H1 (cell line): ENCODE measurements at regions not wholly inside any gene's neighbourhood (a gene's known extent, or its start where the extent isn't known, plus 50 kb on each side); places are given as distances from the start of the nearest gene placed in this dataset.
"Not testable (repeated sequence)": the region's sequence is repeated elsewhere in the genome, so short reads cannot be mapped to it uniquely, and the experiment has no call there.

Source experiments
- NANOG ChIP-seq: IDR thresholded peaks from 2 replicates; pipeline ENCODE4 v1.6.1; 2011; ENCODE audit warnings: low read length, low read depth, mild to moderate bottlenecking, inconsistent platforms; ENCODE audit not compliant: insufficient read depth, poor library complexity, severe bottlenecking
- POLR2AphosphoS5 ChIP-seq: IDR thresholded peaks from 2 replicates; pipeline ENCODE4 v1.6.1; 2011; ENCODE audit warnings: low read depth, low read length
- TF ChIP-seq, protein P1 (sequence below): fragments of 300-600 bp; sonication (generic); IDR thresholded peaks from 2 replicates; pipeline ENCODE4 v1.7.1; 2012; ENCODE audit warnings: low read length, moderate library complexity, mild to moderate bottlenecking, inconsistent platforms; ENCODE audit not compliant: insufficient replicate concordance
- TF ChIP-seq, protein P2 (sequence below), 3 experiments: IDR thresholded peaks; 1 replicate in 2 of 3; 2 replicates in 1 of 3; pipeline versions ENCODE4 v1.5.1 to v1.6.1; 2011; ENCODE audit warnings: low read length in 3 of 3, mild to moderate bottlenecking in 3 of 3, inconsistent platforms in 2 of 3, low read depth in 1 of 3, moderate library complexity in 1 of 3; ENCODE audit not compliant: insufficient read depth in 1 of 3; ENCODE audit errors: control extremely low read depth in 1 of 3

DNA sequence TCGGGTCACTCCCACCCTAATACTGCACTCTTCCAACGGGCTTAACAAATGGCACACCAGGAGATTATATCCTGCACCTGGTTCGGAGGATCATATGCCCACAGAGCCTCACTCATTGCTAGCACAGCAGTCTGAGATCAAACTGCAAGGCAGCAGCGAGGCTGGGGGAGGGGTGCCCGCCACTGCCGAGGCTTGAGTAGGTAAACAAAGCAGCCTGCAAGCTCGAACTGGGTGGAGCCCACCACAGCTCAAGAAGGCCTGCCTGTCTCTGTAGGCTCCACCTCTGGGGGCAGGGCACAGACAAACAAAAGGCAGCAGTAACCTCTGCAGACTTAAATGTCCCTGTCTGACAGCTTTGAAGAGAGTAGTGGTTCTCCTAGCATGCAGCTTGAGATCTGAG, 73.7 kb downstream of the MTNR1B start:
- TF ChIP-seq NANOG, POLR2AphosphoS5: not testable (repeated sequence)
- TF ChIP-seq, protein P1, sequence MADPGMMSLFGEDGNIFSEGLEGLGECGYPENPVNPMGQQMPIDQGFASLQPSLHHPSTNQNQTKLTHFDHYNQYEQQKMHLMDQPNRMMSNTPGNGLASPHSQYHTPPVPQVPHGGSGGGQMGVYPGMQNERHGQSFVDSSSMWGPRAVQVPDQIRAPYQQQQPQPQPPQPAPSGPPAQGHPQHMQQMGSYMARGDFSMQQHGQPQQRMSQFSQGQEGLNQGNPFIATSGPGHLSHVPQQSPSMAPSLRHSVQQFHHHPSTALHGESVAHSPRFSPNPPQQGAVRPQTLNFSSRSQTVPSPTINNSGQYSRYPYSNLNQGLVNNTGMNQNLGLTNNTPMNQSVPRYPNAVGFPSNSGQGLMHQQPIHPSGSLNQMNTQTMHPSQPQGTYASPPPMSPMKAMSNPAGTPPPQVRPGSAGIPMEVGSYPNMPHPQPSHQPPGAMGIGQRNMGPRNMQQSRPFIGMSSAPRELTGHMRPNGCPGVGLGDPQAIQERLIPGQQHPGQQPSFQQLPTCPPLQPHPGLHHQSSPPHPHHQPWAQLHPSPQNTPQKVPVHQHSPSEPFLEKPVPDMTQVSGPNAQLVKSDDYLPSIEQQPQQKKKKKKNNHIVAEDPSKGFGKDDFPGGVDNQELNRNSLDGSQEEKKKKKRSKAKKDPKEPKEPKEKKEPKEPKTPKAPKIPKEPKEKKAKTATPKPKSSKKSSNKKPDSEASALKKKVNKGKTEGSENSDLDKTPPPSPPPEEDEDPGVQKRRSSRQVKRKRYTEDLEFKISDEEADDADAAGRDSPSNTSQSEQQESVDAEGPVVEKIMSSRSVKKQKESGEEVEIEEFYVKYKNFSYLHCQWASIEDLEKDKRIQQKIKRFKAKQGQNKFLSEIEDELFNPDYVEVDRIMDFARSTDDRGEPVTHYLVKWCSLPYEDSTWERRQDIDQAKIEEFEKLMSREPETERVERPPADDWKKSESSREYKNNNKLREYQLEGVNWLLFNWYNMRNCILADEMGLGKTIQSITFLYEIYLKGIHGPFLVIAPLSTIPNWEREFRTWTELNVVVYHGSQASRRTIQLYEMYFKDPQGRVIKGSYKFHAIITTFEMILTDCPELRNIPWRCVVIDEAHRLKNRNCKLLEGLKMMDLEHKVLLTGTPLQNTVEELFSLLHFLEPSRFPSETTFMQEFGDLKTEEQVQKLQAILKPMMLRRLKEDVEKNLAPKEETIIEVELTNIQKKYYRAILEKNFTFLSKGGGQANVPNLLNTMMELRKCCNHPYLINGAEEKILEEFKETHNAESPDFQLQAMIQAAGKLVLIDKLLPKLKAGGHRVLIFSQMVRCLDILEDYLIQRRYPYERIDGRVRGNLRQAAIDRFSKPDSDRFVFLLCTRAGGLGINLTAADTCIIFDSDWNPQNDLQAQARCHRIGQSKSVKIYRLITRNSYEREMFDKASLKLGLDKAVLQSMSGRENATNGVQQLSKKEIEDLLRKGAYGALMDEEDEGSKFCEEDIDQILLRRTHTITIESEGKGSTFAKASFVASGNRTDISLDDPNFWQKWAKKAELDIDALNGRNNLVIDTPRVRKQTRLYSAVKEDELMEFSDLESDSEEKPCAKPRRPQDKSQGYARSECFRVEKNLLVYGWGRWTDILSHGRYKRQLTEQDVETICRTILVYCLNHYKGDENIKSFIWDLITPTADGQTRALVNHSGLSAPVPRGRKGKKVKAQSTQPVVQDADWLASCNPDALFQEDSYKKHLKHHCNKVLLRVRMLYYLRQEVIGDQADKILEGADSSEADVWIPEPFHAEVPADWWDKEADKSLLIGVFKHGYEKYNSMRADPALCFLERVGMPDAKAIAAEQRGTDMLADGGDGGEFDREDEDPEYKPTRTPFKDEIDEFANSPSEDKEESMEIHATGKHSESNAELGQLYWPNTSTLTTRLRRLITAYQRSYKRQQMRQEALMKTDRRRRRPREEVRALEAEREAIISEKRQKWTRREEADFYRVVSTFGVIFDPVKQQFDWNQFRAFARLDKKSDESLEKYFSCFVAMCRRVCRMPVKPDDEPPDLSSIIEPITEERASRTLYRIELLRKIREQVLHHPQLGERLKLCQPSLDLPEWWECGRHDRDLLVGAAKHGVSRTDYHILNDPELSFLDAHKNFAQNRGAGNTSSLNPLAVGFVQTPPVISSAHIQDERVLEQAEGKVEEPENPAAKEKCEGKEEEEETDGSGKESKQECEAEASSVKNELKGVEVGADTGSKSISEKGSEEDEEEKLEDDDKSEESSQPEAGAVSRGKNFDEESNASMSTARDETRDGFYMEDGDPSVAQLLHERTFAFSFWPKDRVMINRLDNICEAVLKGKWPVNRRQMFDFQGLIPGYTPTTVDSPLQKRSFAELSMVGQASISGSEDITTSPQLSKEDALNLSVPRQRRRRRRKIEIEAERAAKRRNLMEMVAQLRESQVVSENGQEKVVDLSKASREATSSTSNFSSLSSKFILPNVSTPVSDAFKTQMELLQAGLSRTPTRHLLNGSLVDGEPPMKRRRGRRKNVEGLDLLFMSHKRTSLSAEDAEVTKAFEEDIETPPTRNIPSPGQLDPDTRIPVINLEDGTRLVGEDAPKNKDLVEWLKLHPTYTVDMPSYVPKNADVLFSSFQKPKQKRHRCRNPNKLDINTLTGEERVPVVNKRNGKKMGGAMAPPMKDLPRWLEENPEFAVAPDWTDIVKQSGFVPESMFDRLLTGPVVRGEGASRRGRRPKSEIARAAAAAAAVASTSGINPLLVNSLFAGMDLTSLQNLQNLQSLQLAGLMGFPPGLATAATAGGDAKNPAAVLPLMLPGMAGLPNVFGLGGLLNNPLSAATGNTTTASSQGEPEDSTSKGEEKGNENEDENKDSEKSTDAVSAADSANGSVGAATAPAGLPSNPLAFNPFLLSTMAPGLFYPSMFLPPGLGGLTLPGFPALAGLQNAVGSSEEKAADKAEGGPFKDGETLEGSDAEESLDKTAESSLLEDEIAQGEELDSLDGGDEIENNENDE, result not testable (repeated sequence)
- TF ChIP-seq, protein P2, sequence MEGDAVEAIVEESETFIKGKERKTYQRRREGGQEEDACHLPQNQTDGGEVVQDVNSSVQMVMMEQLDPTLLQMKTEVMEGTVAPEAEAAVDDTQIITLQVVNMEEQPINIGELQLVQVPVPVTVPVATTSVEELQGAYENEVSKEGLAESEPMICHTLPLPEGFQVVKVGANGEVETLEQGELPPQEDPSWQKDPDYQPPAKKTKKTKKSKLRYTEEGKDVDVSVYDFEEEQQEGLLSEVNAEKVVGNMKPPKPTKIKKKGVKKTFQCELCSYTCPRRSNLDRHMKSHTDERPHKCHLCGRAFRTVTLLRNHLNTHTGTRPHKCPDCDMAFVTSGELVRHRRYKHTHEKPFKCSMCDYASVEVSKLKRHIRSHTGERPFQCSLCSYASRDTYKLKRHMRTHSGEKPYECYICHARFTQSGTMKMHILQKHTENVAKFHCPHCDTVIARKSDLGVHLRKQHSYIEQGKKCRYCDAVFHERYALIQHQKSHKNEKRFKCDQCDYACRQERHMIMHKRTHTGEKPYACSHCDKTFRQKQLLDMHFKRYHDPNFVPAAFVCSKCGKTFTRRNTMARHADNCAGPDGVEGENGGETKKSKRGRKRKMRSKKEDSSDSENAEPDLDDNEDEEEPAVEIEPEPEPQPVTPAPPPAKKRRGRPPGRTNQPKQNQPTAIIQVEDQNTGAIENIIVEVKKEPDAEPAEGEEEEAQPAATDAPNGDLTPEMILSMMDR (IDR thresholded peaks at IDR 0.05; ENCODE audit: control extremely low read depth in 1 of 3, insufficient read depth in 1 of 3, low read depth in 1 of 3, low read length in 3 of 3), result not testable (repeated sequence)
